Kidney epithelial cell (primary cell): ENCODE measurements at regions not wholly inside any gene's neighbourhood (a gene's known extent, or its start where the extent isn't known, plus 50 kb on each side); places are given as distances from the start of the nearest gene placed in this dataset.

Experiments used
- DNase-seq: peaks from one replicate; pipeline ENCODE4 v3.0.0-alpha.2; 2010; ENCODE audit warnings: low read depth
- H3K27me3 ChIP-seq: 2 replicates; pipeline ENCODE4 v1.6.0; 2011; ENCODE audit warnings: low read length; ENCODE audit not compliant: control insufficient read depth, insufficient read depth
- H3K36me3 ChIP-seq: 2 replicates; pipeline ENCODE4 v1.5.1; 2011; ENCODE audit warnings: low read length; ENCODE audit not compliant: control insufficient read depth, insufficient read depth
- H3K4me3 ChIP-seq: 2 replicates; pipeline ENCODE4 v1.5.1; 2011; ENCODE audit warnings: low read depth, mild to moderate bottlenecking, control low read depth, low read length
- CTCF ChIP-seq: IDR thresholded peaks from 2 replicates; pipeline ENCODE4 v1.5.1; 2011; ENCODE audit warnings: mild to moderate bottlenecking, moderate library complexity, low read length, control low read depth, inconsistent platforms; ENCODE audit not compliant: insufficient read depth, poor library complexity, severe bottlenecking

- TF ChIP-seq CTCF = no peak
- no peaks in the 10 kb centered on the region for H3K36me3 ChIP-seq
- no peak for DNase-seq
- H3K4me3 ChIP-seq = no peak overlapping the region
- H3K27me3 ChIP-seq = no peaks in the 10 kb centered on the region
These were observed 54.2 kb upstream of the MAP2 start for GRCh38 chr2:209369656-209370055.

- TF ChIP-seq CTCF = no peak
- H3K4me3 ChIP-seq = no peak overlapping the region
- H3K27me3 ChIP-seq = no peaks in the 10 kb centered on the region
- H3K36me3 ChIP-seq = no peaks in the 10 kb centered on the region
- DNase-seq = no peak
These were observed 52.4 kb upstream of the MAP2 start for GRCh38 chr2:209371407-209371806.
